NCI-H187 (cell line): ENCODE measurements at regions not wholly inside any gene's neighbourhood (a gene's known extent, or its start where the extent isn't known, plus 50 kb on each side); places are given as distances from the start of the nearest gene placed in this dataset.

Experiments used
- DNase-seq, 2 experiments: peaks; one replicate each; lab custom pipeline; 2025; lab: John Stamatoyannopoulos, UW

DNA sequence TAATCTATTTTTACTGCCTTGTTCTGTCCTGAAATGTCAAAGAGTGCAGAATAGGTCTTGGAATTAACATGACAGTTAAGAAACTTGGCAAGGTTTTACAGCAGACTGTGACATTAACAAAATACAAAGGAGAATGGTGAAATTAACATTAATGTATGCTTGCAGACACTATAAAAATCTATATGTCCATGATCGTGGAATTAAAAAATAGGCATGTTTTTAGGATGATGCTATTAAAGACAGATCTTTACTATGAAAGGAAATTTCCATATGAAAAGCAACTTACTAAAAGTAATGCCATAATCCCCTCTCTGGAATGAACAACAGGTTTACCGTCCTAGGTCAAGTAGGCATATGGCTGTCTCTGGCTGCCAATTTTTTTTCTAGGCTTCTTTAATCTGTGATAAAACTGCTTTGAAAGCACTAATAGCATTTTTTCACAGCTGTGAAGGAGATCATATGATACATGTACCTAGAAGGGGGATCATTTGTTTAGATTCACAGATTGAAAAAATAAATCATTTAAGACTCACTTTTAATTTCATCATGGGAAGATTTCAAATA, 291.5 kb downstream of the ZNF536 start:
- DNase-seq, result no peak

DNA sequence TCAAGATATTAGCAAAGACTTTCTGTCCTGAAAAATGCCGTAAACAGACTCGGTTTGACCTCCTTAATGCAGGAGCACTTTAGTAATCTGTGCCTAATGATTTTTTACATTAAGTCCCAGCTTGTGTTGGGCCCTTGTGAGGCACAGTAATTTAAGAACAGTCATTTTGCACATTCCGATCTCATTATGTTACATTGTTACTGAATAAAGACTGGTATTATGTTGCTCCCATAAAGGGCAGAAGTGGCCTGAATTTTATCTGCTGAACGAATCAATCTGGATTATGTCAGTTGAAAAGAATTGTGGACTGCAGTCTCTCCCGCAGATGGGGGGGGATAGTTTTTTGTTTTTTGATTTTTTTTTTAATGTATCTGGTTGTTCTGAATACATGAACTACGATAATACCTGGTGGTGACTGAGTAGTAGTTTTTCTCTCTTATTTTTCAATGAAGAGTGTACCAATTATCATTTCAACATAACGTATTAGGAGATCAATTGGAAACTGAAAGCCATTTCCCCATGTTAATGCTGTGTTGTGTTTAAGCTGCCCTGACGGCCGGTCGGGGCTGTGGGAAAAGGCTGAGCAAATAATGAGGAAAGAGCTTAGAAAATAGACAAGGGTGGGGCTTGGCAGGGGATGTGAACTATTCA, 290.2 kb downstream of the ZNF536 start:
- DNase-seq, result no peak

GRCh38 chr19:30659638-30660037, 287.5 kb downstream of the ZNF536 start:
- DNase-seq, result no peak

DNA sequence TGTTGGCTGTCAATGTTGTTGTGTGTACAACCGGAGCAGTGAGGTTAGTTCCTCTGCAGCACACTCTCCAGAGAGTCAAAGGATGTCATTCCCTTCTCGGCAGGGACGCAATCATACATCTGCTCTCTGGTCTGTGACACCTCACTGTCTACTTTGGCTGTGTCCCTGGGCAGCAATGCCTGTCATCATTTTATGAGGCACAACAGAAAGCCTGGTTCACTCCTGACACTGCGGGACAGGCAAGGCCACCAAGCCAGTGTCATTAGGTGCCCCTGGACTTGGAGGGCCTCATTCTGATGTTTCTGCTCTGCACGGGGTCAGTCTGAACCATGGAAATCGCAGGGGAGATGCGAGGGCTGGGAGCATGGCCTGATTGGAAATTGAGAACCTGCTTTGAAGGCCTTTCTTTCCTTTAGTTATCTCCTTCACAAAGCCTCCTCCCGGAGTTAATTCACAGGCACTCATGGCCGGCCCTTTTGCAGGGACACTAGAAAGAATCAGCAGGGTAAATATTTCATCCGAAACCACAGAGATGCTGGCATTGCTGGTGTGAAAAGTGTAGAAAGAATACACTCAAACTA, 284.4 kb downstream of the ZNF536 start:
- no peak for DNase-seq

- no peak for DNase-seq
These were observed 281.6 kb downstream of the ZNF536 start for GRCh38 chr19:30653646-30654386.

DNA sequence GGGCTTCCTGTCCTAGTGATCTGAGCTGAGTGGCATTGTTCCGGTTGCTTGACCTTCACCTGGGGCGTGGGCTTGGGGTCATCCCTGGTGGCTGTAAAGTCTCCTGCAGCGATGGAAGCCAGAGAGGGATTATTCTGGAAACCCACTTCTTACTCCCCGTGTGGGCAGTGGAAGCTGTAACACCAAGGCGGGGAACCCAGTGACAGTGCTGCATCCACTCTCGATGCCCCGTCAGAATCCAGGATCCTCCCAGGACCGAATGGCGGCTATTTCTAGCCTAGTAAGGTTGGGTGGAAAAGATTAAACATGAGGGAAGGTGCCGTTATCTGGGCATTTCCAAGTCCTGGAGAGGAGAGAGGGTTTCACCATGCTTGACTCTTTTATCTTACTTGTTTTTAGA, 280.6 kb downstream of the ZNF536 start:
- no peak for DNase-seq

DNA sequence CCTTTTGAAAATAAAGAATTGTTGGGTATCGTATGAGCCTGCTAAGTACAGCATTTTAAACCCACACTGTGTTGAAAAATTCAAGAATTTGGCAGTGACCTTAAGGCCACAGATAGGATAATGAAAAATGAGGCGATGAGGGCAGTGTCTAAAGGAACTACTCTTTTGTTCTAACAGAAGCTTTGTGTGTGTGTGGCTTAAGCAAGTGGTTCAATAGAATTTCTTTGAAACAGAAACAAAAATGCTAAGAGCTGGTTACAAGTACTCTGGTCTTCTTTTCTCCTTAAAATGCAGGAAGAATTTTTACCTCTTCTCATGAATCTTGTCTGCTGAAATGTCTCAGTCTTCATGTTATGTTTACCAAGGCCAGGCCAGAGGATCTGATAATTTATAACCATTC, 279.5 kb downstream of the ZNF536 start:
- no peak for DNase-seq

DNA sequence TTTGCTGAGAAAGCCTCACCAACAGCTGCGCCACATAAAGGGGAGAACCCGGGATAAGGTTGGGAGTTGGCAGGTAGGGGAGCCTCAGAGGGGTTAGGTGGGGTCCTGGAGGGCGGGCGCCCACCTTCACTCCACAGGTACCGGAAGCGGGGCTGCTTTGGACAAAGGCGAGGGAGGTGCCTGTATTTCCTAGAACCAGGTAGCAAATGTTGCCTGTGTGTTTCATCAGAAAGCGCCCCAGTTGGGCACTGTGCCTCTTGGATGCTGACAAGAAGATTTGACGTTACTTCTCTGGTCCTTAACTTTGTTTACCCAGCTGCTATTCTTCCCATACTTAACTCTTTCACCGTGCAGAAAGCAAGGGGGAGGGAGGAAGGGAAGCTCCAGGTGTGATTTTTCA, 278.9 kb downstream of the ZNF536 start:
- DNase-seq, result no peak

DNA sequence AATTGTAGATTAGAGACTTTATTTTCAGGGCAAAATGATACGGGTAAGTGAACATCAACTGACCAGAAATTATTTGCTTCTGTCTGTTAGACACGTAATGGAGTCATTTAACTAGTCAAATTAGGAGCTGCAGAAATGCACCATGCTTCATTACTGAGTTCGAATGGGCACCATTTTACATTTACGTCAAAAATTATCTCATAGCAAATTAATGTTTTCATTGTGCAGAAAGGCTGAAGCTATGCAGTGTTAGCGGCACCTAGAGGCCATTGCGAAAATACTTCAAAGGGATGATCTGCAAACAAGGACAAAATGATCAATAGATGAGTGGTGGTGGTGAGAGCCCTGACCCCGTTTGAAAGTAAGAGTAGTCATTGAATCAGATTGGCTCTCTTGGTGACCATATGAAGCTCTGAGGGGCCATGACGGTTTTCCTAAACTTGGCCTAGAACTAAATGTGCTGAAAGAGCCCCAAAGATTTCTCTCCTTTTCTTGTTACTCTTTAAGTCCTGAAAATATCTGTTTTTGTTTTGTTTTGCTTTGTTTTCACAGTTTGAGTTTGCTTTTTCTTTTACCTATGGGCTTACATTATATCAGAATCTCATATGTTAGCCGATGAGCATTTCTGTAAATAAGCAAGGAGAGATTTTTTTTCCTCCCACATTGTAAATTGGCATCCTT, 277.9 kb downstream of the ZNF536 start:
- DNase-seq, result no peak

GRCh38 chr19:30648866-30649862, 277.0 kb downstream of the ZNF536 start:
- no peak for DNase-seq

- DNase-seq, result no peak
These were observed 275.9 kb downstream of the ZNF536 start for GRCh38 chr19:30647891-30648720.

- DNase-seq, result no peak
These were observed 274.6 kb downstream of the ZNF536 start for GRCh38 chr19:30646806-30647205.

GRCh38 chr19:30645946-30646577, 273.9 kb downstream of the ZNF536 start:
- no peak for DNase-seq

- DNase-seq, result no peak
These were observed 268.2 kb downstream of the ZNF536 start for GRCh38 chr19:30640252-30640965.

DNA sequence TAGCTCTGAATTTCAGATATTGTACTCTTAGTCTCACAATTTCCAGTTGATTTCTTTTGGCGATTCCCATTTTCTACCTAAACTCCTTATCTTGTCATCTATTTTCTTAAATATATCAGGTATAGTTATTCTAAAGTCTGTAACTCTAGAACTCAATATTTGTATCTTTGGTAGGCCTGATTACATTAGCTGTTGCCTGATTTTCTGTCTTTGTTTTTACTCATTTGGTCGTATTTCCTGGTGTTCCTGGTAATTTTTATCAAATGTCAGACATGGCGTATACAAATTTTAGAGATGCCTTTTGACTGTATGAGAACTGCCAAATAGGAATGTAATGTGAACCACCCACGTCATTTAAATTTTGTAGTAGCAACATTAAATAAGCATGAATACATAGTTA, 266.7 kb downstream of the ZNF536 start:
- no peak for DNase-seq

- no peak for DNase-seq
These were observed 265.7 kb downstream of the ZNF536 start for GRCh38 chr19:30637926-30638325.

- no peak for DNase-seq
These were observed 263.1 kb downstream of the ZNF536 start for GRCh38 chr19:30634996-30635975.
